K562 (cell line): ENCODE measurements at regions not wholly inside any gene's neighbourhood (a gene's known extent, or its start where the extent isn't known, plus 50 kb on each side); places are given as distances from the start of the nearest gene placed in this dataset.

Experiments
- ATAC-seq: fragments of 200-7000 bp; cut with Tn5 transposase; 3 replicates; pipeline ENCODE4 v1.9.1; 2020; ENCODE audit warnings: moderate library complexity
- BruUV-seq: library from RNA; stranded (reverse); fragments of 400-500 nt; replicated peaks from 2 replicates; lab custom pipeline; 2021; lab: Mats Ljungman, UMichigan
- CTCF ChIA-PET: fragments of 300-600 bp; formaldehyde crosslinking; extraction: SDS; loops from one replicate; lab custom pipeline; 2021; ENCODE audit warnings: low intra/inter-chr PET ratio; lab: Yijun Ruan, JAX
- POLR2A ChIA-PET: fragments of 300-600, 350-650 bp; sonication (Branson Sonifier 250); formaldehyde crosslinking; extraction: SDS; loops from one replicate; lab custom pipeline; 2021; ENCODE audit warnings: antibody characterized with exemption, inconsistent platforms; lab: Yijun Ruan, JAX
- DNase-seq, 4 experiments: peaks; one replicate each; pipeline versions ENCODE4 v3.0.0 to v3.0.0-alpha.2; 2011 to 2018; ENCODE audit warnings: low spot score in 3 of 4, mixed read lengths in 3 of 4; ENCODE audit errors: extremely low read depth in 1 of 4
- FAIRE-seq: peaks from 2 replicates; lab custom pipeline; 2011; peaks lifted over from hg19 to GRCh38; lab: Jason Lieb, UNC
- H2AFZ ChIP-seq: 2 replicates; pipeline ENCODE4 v1.6.0; 2011; ENCODE audit warnings: low read depth, low read length, control low read depth, inconsistent platforms
- H3K27ac ChIP-seq: fragments of 200-600 bp; 3 replicates; pipeline ENCODE4 v1.8.0; 2011; ENCODE audit warnings: low read depth, mild to moderate bottlenecking, control low read depth, inconsistent platforms, low read length, moderate library complexity, mixed read lengths; ENCODE audit errors: extremely low read depth
- H3K27me3 ChIP-seq, 2 experiments: fragments of 300-600 bp in 1 of 2; 2 replicates in 1 of 2; 3 replicates in 1 of 2; pipeline versions ENCODE4 v1.6.0 to v1.8.0; 2011; ENCODE audit warnings: inconsistent platforms in 2 of 2, low read length in 2 of 2, mild to moderate bottlenecking in 1 of 2, mixed read lengths in 1 of 2, moderate library complexity in 1 of 2; ENCODE audit not compliant: control insufficient read depth in 2 of 2, insufficient read depth in 2 of 2
- H3K36me3 ChIP-seq: fragments of 300-600 bp; 3 replicates; pipeline ENCODE4 v1.8.0; 2011; ENCODE audit warnings: mild to moderate bottlenecking, low read length, inconsistent platforms; ENCODE audit not compliant: control insufficient read depth, insufficient read depth
- H3K4me1 ChIP-seq, 2 experiments: fragments of 200-600 bp in 1 of 2; replicated peaks in 1 of 2; 2 replicates in 1 of 2; 3 replicates in 1 of 2; pipeline versions ENCODE4 v1.5.1 to v1.8.0; 2011; ENCODE audit warnings: inconsistent platforms in 2 of 2, low read length in 2 of 2, mild to moderate bottlenecking in 1 of 2, mixed read lengths in 1 of 2, moderate library complexity in 1 of 2; ENCODE audit not compliant: control insufficient read depth in 2 of 2, insufficient read depth in 2 of 2
- H3K4me2 ChIP-seq: 2 replicates; pipeline ENCODE4 v1.6.1; 2011; ENCODE audit warnings: low read length, control low read depth, inconsistent platforms, mixed read lengths; ENCODE audit not compliant: insufficient read depth
- H3K4me3 ChIP-seq: fragments of 200-600 bp; sonication (generic), shearing (Covaris generic); 2 replicates; pipeline ENCODE4 v1.5.1; 2016; ENCODE audit warnings: control low read depth, inconsistent platforms
- H3K79me2 ChIP-seq: fragments of 200-600 bp; 3 replicates; pipeline ENCODE4 v1.8.0; 2011; ENCODE audit warnings: low read length, inconsistent platforms; ENCODE audit not compliant: control insufficient read depth, insufficient read depth
- H3K9ac ChIP-seq, 2 experiments: 2 replicates each; pipeline versions ENCODE4 v1.6.0 to v1.6.1; 2011; ENCODE audit warnings: low read depth in 2 of 2, low read length in 2 of 2, control low read depth in 1 of 2, inconsistent platforms in 1 of 2, mild to moderate bottlenecking in 1 of 2, mixed read lengths in 1 of 2; ENCODE audit not compliant: insufficient read depth in 1 of 2
- H3K9me1 ChIP-seq: one replicate; pipeline ENCODE4 v1.6.0; 2011; ENCODE audit warnings: inconsistent platforms, mild to moderate bottlenecking, low read length, moderate library complexity; ENCODE audit not compliant: control insufficient read depth, insufficient read depth
- H3K9me3 ChIP-seq: replicated peaks from 2 replicates; pipeline ENCODE4 v1.5.1; 2011; ENCODE audit warnings: low read depth, low read length, inconsistent platforms; ENCODE audit not compliant: control insufficient read depth, insufficient read depth
- H4K20me1 ChIP-seq: replicated peaks from 2 replicates; pipeline ENCODE4 v1.6.1; 2011; ENCODE audit warnings: low read length, inconsistent platforms, mixed read lengths; ENCODE audit not compliant: control insufficient read depth, insufficient read depth
- CHD4 ChIP-seq: fragments of 200-600 bp; sonication (generic); IDR thresholded peaks from 3 replicates; pipeline ENCODE4 v1.6.1; 2012; ENCODE audit warnings: low read depth, mild to moderate bottlenecking, mixed read lengths, low read length, inconsistent platforms; ENCODE audit not compliant: insufficient read depth, insufficient replicate concordance, poor library complexity, severe bottlenecking
- EGR1 ChIP-seq: fragments of 450-650 bp; conservative IDR thresholded peaks from 2 replicates; pipeline ENCODE4 v1.6.1; 2017; ENCODE audit warnings: mild to moderate bottlenecking
- NFE2L1 ChIP-seq: fragments of 450-650 bp; IDR thresholded peaks from 2 replicates; pipeline ENCODE4 v1.6.1; 2016; ENCODE audit warnings: missing genetic modification characterization, low read depth, mild to moderate bottlenecking, missing compliant biosample characterization, moderate library complexity, borderline replicate concordance
- NR2C1 ChIP-seq, 2 experiments: fragments of 450-650 bp; IDR thresholded peaks; 2 replicates each; pipeline ENCODE4 v1.6.1; 2017; ENCODE audit warnings: mild to moderate bottlenecking in 2 of 2, antibody characterized with exemption in 1 of 2, inconsistent platforms in 1 of 2, missing compliant biosample characterization in 1 of 2, missing genetic modification characterization in 1 of 2
- TEAD2 ChIP-seq: fragments of 450-650 bp; IDR thresholded peaks from 2 replicates; pipeline ENCODE4 v1.6.1; 2016; ENCODE audit warnings: missing genetic modification characterization, control low read depth, missing compliant biosample characterization
- ZBTB33 ChIP-seq: sonication (generic); formaldehyde crosslinking; IDR thresholded peaks from 2 replicates; pipeline ENCODE4 v1.8.1; 2023; ENCODE audit warnings: mild to moderate bottlenecking, missing genetic modification reagents
- ZNF239 ChIP-seq: fragments of 250-450 bp; sonication (Bioruptor Pico); IDR thresholded peaks from 2 replicates; pipeline ENCODE4 v1.4.0; 2020; ENCODE audit warnings: mild to moderate bottlenecking
- ZSCAN32 ChIP-seq: fragments of 450-650 bp; formaldehyde crosslinking; IDR thresholded peaks from 2 replicates; pipeline ENCODE4 v1.4.0; 2020; ENCODE audit warnings: mild to moderate bottlenecking, moderate library complexity
- WGBS: fragments of 100-300 bp; shearing (Covaris generic); methylation state at CpG from one replicate; pipeline ENCODE4 v1.1.6; 2016; ENCODE audit warnings: low coverage, mixed read lengths; ENCODE audit not compliant: insufficient coverage; ENCODE audit errors: missing lambda C conversion rate; 5-methylcytosine and 5-hydroxymethylcytosine counted together
- in situ Hi-C: fragments of 300-500 bp; cut with MboI; formaldehyde crosslinking; loops from 4 replicates; pipeline ENCODE4 v1.15.0; 2018; ENCODE audit warnings: inconsistent platforms, mixed read lengths
- intact Hi-C: fragments of 100-400 bp; cut with micrococcal nuclease; formaldehyde crosslinking; loops from 2 replicates; pipeline ENCODE4 v1.14.2; 2022
- TF ChIP-seq, protein P1 (sequence below), 2 experiments: IDR thresholded peaks; 2 replicates each; pipeline ENCODE4 v1.6.1; 2012; ENCODE audit warnings: improper control_type of control experiment in 2 of 2, low read depth in 2 of 2, low read length in 2 of 2, borderline replicate concordance in 1 of 2

DNA sequence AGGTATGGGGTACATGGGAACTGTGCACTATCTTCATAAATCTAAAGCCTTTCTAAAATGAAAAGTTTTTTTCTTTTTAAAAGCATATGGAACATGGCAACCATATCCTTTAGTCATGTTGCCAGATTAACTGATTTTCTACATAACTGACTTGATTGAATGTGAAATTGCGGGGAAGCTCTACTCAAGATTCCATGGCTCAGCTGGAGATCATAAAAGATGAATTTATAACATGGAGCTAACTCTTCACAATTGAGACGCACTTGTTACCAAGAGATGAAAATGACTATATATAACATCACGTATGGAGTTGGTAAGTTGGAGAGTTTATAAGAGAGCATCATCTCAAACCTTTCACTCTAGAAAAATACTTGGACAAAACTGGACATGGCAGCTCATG lies 190.2 kb upstream of the MYO3A start:
- no peak for ATAC-seq
- Histone ChIP-seq H2AFZ (no peak overlapping the region), H4K20me1 (no peaks in the 10 kb centered on the region), H3K27me3 (no peaks in the 10 kb centered on the region; a peak in 1 of 5 replicates), H3K4me2 (no peak overlapping the region), H3K4me3 (no peak overlapping the region), H3K9me3 (no peaks in the 10 kb centered on the region), H3K27ac (no peak overlapping the region), H3K9me1 (no peaks in the 10 kb centered on the region), H3K36me3 (no peaks in the 10 kb centered on the region), H3K4me1 (no peaks in the 10 kb centered on the region), H3K9ac (no peak overlapping the region), H3K79me2 (no peaks in the 10 kb centered on the region)
- intact Hi-C loops = no loop called here
- FAIRE-seq = no peak
- CTCF ChIA-PET = no interaction called here
- BruUV-seq = no TSS peak
- in situ Hi-C loops = no loop called here
- no peak for DNase-seq
- POLR2A ChIA-PET = no interaction called here
- WGBS = 0% methylated on average over 3 of the region's 3 CpGs
- no peak for TF ChIP-seq ZSCAN32
- TF ChIP-seq NR2C1 (IDR thresholded peaks at IDR 0.05) = no peak
- TF ChIP-seq NR2C1 (tag; IDR thresholded peaks at IDR 0.05) = no peak
- no peak for TF ChIP-seq NFE2L1
- no peak for TF ChIP-seq TEAD2 (tag)
- no peak for TF ChIP-seq ZBTB33 (CRISPR knock-in tag)
- TF ChIP-seq EGR1 = no peak
- no peak for TF ChIP-seq CHD4
- TF ChIP-seq, protein P1, sequence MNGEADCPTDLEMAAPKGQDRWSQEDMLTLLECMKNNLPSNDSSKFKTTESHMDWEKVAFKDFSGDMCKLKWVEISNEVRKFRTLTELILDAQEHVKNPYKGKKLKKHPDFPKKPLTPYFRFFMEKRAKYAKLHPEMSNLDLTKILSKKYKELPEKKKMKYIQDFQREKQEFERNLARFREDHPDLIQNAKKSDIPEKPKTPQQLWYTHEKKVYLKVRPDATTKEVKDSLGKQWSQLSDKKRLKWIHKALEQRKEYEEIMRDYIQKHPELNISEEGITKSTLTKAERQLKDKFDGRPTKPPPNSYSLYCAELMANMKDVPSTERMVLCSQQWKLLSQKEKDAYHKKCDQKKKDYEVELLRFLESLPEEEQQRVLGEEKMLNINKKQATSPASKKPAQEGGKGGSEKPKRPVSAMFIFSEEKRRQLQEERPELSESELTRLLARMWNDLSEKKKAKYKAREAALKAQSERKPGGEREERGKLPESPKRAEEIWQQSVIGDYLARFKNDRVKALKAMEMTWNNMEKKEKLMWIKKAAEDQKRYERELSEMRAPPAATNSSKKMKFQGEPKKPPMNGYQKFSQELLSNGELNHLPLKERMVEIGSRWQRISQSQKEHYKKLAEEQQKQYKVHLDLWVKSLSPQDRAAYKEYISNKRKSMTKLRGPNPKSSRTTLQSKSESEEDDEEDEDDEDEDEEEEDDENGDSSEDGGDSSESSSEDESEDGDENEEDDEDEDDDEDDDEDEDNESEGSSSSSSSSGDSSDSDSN (IDR thresholded peaks at IDR 0.05; ENCODE audit: borderline replicate concordance in 1 of 2, low read depth in 2 of 2, low read length in 2 of 2) = no peak
- no peak for TF ChIP-seq ZNF239 (CRISPR knock-in tag)
